ENCODE measurements at regions not wholly inside any gene's neighbourhood (a gene's known extent, or its start where the extent isn't known, plus 50 kb on each side); places are given as distances from the start of the nearest gene placed in this dataset.

- no peak overlapping the region for H3K4me3 Mint-ChIP-seq
- H3K36me3 Mint-ChIP-seq = no peaks in the 10 kb centered on the region
- no peak overlapping the region for H3K27ac Mint-ChIP-seq
- 0 out of 2 replicates have a peak, but pooled peaks cover 3% of the 10 kb centered on the region for H3K4me1 Mint-ChIP-seq
- ChIA-PET POLR2A (no interaction called here), CTCF (no interaction called here)
- no peaks in the 10 kb centered on the region for H3K27me3 Mint-ChIP-seq (ENCODE audit: low read depth)
- H3K9me3 Mint-ChIP-seq = no peaks in the 10 kb centered on the region
- ATAC-seq = no peak
- no peak for DNase-seq (ENCODE audit: low spot score)
- TF ChIP-seq ZNF317 (CRISPR knock-in tag; IDR thresholded peaks at IDR 0.05; ENCODE audit: borderline replicate concordance, low read depth) = no peak
Observed at GRCh38 chr12:25828188-25828587, 130.3 kb upstream of the RASSF8 start.

DNA sequence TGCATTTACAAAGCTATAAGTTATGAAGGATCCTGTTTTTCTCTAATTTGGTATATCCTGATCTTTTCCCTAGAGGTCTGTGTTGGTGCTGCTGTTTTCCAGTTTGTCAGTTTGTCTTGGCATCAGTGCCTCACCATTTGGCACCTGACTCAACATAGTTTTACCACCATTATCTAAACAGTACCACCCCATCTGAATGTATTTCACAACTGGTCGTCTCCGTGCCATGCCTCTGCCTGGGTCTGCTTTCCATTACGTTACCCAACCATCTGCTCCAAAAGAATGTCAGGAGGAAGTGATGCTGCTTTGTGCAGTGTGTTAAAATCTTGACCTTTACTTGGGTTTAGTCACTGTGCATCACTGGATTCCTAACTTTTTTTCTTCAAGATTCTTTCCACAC lies 129.3 kb upstream of the RASSF8 start:
- ChIA-PET POLR2A (no interaction called here), CTCF (no interaction called here)
- H3K36me3 Mint-ChIP-seq = no peaks in the 10 kb centered on the region
- no peak overlapping the region for H3K27ac Mint-ChIP-seq
- TF ChIP-seq NR3C1 (CRISPR knock-in tag; conservative IDR thresholded peaks at IDR 0.05; ENCODE audit: low read depth) (no peak), SP1 (CRISPR knock-in tag; conservative IDR thresholded peaks at IDR 0.05) (no peak), NFATC4 (CRISPR knock-in tag; IDR thresholded peaks at IDR 0.05) (no peak), GABPB1 (CRISPR knock-in tag; IDR thresholded peaks at IDR 0.05) (no peak), FOXJ3 (CRISPR knock-in tag; IDR thresholded peaks at IDR 0.05; ENCODE audit: borderline replicate concordance) (no peak), NFE2L1 (CRISPR knock-in tag; IDR thresholded peaks at IDR 0.05) (no peak), CTCF (IDR thresholded peaks at IDR 0.05) (no peak), ZNF138 (CRISPR knock-in tag; conservative IDR thresholded peaks at IDR 0.05) (no peak), ZNF416 (CRISPR knock-in tag; IDR thresholded peaks at IDR 0.05) (no peak), CREM (CRISPR knock-in tag; IDR thresholded peaks at IDR 0.05) (no peak)
- TF ChIP-seq, protein P1, sequence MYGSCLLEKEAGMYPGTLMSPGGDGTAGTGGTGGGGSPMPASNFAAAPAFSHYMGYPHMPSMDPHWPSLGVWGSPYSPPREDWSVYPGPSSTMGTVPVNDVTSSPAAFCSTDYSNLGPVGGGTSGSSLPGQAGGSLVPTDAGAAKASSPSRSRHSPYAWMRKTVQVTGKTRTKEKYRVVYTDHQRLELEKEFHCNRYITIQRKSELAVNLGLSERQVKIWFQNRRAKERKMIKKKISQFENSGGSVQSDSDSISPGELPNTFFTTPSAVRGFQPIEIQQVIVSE (CRISPR knock-in tag; IDR thresholded peaks at IDR 0.05; ENCODE audit: borderline replicate concordance) = no peak
- TF ChIP-seq, protein P2, sequence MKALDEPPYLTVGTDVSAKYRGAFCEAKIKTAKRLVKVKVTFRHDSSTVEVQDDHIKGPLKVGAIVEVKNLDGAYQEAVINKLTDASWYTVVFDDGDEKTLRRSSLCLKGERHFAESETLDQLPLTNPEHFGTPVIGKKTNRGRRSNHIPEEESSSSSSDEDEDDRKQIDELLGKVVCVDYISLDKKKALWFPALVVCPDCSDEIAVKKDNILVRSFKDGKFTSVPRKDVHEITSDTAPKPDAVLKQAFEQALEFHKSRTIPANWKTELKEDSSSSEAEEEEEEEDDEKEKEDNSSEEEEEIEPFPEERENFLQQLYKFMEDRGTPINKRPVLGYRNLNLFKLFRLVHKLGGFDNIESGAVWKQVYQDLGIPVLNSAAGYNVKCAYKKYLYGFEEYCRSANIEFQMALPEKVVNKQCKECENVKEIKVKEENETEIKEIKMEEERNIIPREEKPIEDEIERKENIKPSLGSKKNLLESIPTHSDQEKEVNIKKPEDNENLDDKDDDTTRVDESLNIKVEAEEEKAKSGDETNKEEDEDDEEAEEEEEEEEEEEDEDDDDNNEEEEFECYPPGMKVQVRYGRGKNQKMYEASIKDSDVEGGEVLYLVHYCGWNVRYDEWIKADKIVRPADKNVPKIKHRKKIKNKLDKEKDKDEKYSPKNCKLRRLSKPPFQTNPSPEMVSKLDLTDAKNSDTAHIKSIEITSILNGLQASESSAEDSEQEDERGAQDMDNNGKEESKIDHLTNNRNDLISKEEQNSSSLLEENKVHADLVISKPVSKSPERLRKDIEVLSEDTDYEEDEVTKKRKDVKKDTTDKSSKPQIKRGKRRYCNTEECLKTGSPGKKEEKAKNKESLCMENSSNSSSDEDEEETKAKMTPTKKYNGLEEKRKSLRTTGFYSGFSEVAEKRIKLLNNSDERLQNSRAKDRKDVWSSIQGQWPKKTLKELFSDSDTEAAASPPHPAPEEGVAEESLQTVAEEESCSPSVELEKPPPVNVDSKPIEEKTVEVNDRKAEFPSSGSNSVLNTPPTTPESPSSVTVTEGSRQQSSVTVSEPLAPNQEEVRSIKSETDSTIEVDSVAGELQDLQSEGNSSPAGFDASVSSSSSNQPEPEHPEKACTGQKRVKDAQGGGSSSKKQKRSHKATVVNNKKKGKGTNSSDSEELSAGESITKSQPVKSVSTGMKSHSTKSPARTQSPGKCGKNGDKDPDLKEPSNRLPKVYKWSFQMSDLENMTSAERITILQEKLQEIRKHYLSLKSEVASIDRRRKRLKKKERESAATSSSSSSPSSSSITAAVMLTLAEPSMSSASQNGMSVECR (CRISPR knock-in tag; IDR thresholded peaks at IDR 0.05; ENCODE audit: borderline replicate concordance) = no peak
- TF ChIP-seq, protein P3, sequence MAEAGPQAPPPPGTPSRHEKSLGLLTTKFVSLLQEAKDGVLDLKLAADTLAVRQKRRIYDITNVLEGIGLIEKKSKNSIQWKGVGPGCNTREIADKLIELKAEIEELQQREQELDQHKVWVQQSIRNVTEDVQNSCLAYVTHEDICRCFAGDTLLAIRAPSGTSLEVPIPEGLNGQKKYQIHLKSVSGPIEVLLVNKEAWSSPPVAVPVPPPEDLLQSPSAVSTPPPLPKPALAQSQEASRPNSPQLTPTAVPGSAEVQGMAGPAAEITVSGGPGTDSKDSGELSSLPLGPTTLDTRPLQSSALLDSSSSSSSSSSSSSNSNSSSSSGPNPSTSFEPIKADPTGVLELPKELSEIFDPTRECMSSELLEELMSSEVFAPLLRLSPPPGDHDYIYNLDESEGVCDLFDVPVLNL (CRISPR knock-in tag; IDR thresholded peaks at IDR 0.05; ENCODE audit: borderline replicate concordance, low read depth) = no peak
- H3K27me3 Mint-ChIP-seq (ENCODE audit: low read depth) = no peaks in the 10 kb centered on the region
- 0 out of 2 replicates have a peak, but pooled peaks cover 3% of the 10 kb centered on the region for H3K4me1 Mint-ChIP-seq
- DNase-seq (ENCODE audit: low spot score) = no peak
- H3K4me3 Mint-ChIP-seq = no peak overlapping the region
- no peak for ATAC-seq
- H3K9me3 Mint-ChIP-seq = no peaks in the 10 kb centered on the region

DNA sequence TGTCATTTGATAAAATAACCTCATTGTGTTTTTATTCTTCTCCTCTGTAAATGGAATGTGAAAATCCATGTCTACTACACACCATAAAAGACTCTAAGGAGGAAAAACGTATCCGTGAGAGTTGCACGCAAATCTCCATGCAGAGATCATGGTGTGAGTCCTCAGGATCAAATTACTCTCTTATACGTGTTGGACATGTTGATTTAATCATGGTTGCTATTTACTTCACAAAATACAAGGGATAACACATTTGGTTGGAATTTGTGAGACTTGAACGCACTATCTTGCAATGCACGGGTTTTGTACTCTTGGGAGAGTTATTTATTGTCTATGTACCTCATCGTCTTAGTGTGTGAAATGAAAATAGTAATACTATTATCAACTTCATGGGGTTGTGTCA lies 128.0 kb upstream of the RASSF8 start:
- DNase-seq (ENCODE audit: low spot score) (no peak), ATAC-seq (no peak)
- Mint-ChIP-seq H3K9me3 (no peaks in the 10 kb centered on the region), H3K4me1 (0 out of 2 replicates have a peak, but pooled peaks cover 3% of the 10 kb centered on the region), H3K27me3 (ENCODE audit: low read depth) (no peaks in the 10 kb centered on the region), H3K4me3 (no peak overlapping the region), H3K27ac (no peak overlapping the region), H3K36me3 (no peaks in the 10 kb centered on the region)
- ChIA-PET CTCF (no interaction called here), POLR2A (no interaction called here)
- TF ChIP-seq ERG (CRISPR knock-in tag; IDR thresholded peaks at IDR 0.05) = no peak
